HG02870 (cell line): ENCODE measurements at regions not wholly inside any gene's neighbourhood (a gene's known extent, or its start where the extent isn't known, plus 50 kb on each side); places are given as distances from the start of the nearest gene placed in this dataset.

ENCODE experiments used
- ATAC-seq: cut with Tn5 transposase; IDR thresholded peaks from one replicate; pipeline ENCODE4 v1.9.1; 2021; ENCODE audit warnings: mild to moderate bottlenecking, moderate library complexity; ENCODE audit not compliant: unreplicated experiment

DNA sequence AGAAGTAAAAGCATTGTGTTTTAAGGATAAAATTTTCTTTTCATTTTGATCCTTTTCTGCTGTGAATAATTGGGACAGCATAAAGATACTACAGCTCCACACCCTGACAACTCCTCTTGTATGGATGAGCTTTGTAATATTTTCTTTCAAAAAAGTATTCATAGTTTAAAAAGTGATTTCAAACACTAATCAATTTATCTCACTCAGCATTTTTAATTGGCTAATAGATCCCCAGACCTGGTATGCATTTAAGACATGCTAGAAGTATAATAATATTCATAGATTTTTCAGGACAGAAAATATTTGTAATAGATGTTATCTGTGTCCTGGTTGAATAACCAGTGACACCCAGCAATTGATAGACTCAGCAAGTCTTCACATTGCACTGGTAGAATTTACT lies 510.7 kb downstream of the RIT2 start:
- no peak for ATAC-seq

DNA sequence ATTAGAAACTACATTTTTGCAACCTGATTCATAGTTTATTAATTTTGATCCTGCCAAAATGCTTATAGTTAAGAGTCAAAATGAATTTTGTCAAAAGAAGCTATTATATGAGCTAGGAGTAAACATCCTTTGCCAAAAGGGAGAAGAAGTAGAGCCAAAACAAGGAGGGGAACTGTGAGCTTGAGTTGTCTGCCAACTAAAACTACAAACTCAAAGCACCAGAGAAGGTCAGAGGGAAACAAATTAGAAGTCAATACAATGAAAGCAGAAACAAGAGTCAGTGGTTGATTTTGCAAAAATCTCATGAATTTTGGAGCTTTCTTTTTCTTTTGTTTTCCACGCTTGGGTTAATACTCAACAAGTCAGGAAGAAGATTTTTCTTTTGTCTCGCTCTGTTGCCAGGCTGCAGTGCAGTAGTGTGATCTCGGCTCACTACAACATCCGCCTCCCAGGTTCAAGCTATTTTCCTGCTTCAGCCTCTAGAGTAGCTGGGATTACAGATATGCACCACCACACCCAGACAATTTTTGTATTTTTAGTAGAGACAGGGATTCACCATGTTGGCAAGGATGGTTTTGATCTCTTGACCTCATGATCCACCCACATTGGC lies 508.5 kb downstream of the RIT2 start:
- no peak for ATAC-seq

DNA sequence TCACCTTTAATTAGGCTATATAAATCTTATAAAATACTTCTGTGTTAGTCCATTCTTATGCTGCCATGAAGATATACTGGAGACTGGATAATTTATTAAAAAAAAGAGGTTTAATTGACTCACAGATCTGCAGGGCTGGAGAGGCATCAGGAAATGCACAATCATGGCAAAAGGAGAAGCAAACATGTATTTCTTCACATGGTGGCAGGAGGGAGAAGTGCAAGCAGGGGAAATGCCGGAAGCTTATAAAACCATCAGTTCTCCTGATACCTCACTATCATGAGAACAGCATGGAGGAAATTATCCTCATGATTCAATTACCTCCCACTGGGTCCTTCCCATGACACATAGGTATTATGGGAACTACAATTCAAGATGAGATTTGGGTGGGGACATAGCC lies 504.4 kb downstream of the RIT2 start:
- no peak for ATAC-seq

DNA sequence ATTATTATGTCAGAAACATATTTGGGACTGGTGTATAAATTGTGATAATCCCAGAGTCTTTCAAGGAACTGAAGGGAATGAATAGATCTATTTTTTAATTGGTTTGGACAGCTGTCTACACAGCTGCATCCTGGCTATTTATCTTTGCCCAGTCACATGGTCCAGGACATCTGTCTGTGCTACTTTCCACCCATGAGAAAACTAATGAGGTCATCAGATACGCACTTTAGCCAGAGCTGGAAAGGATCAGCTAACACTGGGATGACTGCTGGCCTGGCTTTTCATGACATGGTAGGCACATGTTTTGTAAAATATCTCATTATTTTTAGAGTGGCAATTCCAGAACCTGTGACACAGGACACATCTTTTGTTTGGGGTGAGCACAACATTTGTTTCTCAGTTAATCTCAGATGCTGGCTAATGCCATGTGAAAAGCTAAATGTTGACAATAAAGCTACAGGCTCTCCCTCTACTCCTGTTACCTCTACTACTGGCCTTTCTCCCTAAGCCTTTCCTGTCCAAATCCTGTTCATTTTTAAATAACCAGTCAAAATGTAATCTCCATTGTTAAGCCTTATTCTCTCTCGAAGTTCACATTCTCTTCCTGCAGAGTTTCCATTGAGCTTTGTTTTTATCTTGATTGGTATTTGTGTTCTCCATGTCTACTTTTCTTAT lies 500.7 kb downstream of the RIT2 start:
- ATAC-seq: no peak

DNA sequence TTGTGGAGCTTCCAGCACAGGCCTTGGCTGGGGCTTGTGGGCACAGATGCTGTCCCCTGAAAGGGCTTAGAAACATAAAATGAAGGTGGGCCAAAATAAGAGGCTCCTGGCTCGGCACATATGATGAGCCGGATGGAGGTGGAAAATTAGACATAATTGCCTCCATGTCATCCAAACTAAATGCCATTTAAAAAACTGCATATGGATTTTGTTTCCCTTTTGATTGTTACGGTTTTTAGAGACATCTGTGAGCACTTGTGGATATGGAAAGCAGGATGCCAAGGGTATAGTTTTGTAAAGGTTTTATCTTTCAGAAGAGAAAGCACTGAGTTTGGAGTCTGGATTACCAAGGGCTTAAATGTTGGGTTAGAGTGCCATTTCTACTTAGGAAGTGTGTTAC lies 498.3 kb downstream of the RIT2 start:
- ATAC-seq: no peak

DNA sequence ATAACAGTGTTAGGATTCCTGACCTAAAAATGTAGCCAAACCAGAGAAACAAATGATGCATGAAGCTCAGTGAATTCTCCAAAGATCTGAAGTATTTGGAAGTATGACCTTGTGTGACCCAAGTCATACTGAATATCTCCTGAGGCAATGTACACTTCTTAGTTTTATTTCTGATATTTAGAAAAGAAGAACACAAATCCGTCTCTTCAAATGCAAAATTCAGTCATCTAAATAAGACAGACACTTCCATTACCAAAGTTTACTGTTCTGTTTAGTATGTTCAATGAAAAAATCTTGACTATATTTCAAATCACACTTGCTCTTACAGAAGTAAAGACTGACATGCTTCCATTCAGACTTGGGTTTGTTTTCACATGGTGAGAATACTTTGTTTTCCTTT lies 495.7 kb downstream of the RIT2 start:
- ATAC-seq: no peak

DNA sequence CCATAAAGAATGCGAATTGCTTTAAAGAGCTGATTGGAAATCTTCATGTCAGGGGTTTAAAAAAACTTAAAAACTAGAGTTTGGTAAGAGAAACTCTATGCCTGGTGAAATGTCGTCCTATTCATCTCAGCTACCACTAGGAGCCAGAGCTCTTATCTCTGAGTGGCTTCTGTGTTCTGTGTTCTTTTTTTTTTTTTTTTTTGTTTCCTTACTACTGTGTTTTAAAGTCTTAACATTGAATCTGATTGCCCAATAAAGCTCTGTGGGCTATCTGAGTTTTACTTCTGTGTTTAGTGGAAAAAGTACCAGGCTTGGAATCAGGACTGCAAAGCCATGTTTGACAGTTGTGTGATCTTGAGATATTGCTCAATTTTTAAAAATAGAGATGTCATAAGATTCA lies 494.8 kb downstream of the RIT2 start:
- ATAC-seq: no peak

DNA sequence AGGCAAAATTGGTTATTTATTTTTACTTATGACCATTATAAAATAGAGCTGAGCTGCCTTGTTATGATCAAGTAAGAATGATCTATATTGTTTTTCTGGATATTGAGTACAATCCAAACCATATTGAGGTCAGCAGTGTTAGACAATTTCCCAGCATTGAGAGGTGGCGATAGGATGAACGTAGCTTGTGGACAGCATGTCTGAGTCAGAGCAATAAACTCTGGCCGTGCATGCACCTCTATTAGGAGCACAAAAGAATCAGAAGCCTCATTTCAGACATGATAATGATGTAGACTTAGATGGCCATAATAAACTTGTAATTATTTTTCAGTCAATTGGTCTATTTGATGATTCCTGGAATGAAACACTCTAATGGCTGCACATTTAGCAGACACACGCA lies 491.6 kb downstream of the RIT2 start:
- ATAC-seq: no peak

DNA sequence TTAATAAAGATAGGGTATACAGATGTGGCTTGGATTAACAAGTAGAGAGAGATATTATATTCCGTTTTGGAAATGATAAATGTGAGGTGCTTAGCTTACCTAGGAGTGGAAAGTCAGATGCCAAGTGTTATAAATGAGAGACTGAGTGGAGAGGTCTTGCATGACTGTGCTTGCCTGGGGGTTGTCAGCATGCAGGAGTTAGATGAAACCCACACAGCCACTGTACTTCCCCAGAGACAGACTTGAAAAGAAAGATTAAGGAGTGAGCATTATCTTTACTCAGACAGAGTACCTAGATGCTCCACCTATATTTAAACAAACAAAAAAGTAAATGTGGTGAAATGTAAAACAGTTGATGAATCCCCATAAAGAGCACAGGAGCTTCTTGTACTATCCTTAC lies 482.7 kb downstream of the RIT2 start:
- ATAC-seq: no peak

DNA sequence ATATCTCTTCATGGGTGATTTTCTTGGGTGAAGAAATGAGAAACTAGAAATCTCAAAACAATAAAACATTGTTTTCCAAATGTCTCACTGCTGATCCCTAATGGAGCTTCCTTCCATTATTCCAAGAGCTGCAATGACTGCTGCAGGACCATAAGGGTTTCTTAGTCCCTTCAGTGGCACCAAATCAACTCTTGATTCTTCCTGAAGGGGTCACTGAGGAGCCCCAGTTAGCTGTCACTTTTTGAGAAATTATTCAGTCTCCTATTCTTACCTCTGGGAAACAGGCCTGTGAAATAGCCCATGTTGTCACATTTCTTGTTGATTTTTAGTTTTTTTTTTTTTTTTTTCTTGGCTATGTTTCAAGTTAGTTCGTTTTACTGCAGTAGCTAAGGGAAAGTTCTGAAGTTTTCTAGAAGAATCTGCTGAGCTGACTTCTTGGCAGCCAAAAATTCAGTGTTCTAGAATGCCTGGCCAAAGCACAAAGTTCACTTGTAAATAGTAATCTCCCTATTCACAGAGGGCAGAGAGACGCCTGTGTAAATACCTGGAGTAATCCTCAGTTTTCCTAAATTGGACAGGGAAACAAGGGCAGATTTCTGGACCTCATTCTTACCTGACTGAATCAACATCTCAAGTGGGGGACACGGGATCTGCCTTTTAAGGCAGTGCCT lies 480.0 kb downstream of the RIT2 start:
- ATAC-seq: no peak

DNA sequence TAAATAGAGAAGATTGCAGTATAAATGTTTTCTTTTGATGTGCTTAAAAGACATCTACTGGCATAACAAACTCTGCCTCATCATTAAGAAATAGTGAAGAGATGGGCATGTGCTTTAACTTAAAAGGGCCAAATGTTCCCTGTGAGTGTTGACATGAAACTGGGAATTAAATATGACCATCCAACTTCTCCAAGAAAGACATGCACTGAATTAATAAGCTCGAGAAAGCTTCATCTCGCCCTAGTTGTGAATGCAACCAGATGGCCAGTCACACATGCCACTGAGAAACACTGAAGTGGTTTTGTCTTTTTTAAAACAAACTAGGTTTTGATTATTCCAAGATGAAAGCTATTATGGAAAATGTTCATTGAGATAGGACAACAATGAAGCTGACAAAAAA lies 479.2 kb downstream of the RIT2 start:
- ATAC-seq: no peak

DNA sequence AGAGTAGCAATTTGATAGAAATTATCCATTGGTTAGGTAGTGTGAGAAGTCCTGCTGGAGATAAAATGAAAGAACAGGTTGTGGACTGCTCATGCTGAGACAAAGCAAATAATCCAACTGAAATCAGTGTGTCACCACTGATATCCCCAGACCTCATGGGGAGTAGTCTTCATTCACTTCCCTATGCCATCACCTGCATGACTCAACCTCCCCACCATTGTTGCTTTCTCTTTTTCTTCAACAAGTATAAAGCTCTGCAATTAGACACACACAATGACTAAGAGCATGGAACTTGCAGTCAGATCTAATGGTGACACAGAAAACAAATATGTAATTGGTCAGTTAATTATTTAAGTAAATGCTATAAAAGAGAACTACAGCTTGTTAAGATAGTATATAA lies 475.3 kb downstream of the RIT2 start:
- ATAC-seq: no peak

DNA sequence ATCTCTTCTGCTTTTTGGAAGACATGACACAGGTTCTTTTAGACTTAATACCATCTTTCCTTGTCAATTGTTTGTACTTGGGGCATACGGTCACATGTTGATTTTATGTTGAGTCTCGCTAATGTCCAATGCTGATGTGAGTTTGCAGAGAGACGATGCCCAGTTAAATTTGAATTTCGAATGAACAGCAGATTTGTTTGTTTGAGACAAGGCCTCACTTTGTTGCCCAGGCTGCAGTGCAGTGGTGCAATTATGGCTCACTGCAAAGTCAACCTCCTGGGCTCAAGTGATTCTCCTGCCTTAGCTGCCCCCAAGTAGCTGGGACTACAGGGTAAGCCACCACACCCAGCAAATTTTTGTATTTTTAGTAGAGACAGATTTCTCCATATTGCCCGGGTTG lies 473.5 kb downstream of the RIT2 start:
- ATAC-seq: no peak

DNA sequence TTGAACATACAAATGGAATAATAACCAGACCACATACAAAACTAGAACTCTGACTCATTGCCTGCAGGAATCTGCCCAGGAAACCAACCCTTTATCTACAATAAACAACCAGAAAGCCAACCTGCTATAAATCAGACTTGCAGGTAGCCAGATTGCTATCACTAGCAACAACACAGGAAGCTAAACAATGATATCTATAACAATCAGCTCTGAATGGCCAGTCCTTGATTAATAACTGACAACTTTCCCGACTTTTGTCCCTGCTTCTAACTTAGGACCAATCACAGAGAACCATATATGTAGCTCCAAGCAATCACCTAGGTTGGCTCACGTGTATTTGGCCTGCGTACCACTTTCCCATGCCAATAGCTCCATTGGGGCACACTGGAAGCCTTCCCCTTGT lies 470.8 kb downstream of the RIT2 start:
- no peak for ATAC-seq

DNA sequence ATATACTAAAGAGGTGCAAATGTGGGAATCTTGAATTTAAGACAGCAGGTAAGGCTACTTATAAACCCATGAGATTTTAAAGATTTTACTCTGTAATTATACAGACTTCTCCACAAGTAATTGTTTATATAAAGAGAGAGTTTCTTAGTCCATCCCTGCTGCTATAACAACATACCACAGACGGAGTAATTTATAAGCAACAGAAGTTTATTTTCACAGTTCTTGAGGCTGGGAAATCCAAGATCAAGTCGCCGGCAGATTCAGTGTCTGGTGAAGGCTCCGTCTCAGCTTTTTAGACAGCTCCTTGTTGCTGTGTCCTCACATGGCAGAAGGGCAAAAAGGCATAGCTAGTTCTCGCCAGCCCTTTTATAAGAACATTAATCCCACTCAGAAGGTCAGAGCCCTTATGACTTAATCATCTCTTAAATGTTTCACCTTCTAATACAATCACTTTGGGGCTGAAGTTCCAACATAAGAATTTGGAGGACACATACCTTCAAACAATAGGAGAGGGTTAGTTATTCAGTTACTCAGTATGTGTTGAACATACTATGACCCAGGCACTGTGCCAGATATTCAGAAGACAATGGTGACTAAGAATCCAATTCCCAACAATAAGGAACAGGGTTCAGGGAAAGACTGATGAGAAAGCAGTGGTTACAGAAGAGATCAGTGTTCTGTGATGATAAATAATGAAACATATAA lies 466.0 kb downstream of the RIT2 start:
- no peak for ATAC-seq

DNA sequence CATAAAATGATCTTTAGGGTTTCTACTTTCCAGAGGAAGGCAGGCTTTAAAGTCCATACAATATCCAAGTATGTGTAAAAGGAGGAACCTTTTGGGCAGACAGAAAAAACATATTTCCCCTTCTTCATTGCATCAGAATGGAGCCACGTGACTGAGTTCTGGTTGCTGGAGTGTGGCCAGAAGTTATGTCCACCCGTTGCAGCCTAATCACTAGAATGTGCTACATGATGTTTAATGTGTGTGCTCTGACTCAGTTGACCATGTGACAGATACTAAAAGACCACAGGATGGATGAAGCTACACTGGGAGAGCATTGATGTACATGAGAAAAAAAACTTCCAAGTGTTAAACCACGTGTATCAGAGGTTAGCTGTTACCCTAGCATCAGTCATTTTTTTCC lies 460.9 kb downstream of the RIT2 start:
- no peak for ATAC-seq

DNA sequence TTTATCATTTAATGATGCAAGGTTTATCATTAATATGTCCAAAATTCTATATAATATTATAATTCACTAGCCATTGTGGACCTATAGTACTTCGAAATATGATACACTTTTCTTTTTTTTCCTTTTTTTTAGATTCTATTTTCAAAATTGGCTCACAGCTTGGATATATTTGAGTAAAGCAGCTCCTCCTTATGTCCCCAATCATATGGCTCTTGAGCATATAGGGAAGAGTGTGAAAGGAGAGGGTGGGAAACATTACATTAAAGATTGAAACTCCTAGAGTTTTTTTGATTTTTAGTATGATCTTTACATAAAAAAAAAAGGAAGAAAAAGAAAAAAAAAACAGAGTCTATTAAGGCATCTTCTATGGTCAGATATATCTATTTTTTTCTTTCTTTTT lies 457.9 kb downstream of the RIT2 start:
- no peak for ATAC-seq

DNA sequence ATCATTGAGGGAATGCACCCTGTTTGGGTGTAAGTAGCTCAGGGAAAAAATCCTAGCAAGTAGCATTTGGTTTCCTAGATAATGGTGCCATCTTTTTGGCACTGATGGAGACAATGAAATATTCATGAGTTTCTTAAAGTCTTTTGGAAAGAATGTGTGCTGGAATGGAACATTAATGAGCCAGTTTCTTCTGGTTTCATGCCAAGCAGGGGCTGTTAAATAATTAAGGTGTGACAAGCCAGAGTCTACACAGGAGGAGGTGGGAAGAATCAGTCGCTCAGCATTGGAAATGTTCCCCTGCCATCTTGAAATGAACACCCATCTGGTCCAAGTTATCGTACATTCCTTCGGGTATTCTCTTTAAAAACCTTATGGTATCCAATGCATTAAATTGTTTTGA lies 457.3 kb downstream of the RIT2 start:
- ATAC-seq: no peak

DNA sequence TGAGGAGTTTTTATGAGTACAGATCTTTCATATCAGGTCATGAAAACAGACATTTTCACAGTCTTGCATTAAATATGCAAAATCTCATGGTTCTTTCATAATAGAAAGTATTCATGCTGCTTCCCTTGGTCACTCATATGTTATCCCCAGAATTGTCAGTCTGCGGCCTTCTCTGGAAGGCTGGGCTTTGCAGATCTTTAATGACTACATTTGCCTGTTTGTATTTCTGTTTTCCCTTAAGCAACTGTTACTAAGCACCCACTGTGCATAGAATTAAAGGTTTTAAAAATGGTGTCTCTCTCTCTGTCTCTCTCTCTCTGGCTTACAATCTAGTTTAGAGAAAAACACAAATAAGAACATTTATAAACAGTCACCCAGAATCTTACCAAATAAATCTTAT lies 456.3 kb downstream of the RIT2 start:
- ATAC-seq: no peak

DNA sequence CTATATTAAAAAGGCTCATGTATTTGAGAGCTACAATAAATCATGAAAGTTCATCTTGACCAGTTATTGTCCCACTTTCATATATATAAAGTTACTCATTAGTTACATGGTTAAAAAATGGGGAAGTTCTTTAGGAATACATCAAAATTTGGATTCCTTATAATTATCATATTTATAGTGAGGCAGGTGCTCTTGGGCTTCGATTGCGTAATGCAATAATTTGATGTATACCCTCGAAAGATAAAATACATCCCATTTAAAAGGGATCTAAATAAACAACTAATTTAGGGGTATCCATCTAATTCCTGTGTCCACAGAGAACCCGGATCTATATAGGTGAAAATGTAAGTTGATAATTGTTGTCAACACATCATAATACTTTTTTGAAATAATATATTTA lies 444.6 kb downstream of the RIT2 start:
- ATAC-seq: no peak

DNA sequence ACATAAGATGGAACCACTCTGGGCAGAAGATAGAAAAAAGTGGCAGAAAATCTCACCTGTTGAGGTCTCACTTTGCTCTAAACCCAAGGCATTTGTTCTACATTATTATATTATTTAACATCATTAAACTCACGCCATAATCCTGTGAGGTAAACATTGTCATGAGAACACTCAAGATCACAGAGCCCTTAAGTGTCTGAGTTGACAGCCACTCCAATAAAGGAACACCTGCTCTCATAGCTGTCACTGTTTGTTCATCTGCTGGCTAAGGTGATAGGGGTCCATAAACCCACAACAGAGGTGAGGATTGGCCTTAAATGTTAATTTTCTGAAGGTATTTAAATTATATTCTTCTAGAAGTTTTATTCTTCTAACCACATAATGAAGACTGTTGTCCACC lies 439.7 kb downstream of the RIT2 start:
- no peak for ATAC-seq

DNA sequence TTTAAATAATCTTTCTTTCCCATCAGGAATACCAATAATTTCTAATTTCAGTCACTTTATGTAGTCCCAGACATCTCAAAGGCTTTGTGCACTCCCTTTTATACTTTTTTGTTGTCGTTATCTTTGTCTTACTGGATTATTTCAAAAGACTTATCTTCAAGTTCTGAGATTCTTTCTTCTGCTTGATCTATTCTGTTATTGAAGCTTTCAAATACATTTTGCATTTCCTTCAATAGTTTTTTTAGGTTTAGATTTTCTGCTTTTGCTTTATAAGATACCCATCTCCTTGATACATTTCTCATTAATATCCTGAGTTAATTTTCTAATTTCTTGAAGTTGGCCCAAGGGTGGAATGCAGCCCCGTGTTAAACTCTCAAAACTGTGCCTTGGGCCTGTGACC lies 432.4 kb downstream of the RIT2 start:
- ATAC-seq: no peak
